Panc1 (cell line): ENCODE measurements at regions not wholly inside any gene's neighbourhood (a gene's known extent, or its start where the extent isn't known, plus 50 kb on each side); places are given as distances from the start of the nearest gene placed in this dataset.

ENCODE experiments used
- ATAC-seq: fragments of 200-7000 bp; cut with Tn5 transposase; 2 replicates; pipeline ENCODE4 v1.9.1; 2020; ENCODE audit warnings: mild to moderate bottlenecking, moderate library complexity
- BruUV-seq: library from RNA; stranded (reverse); fragments of 400-500 nt; replicated peaks from 2 replicates; lab custom pipeline; 2021; lab: Mats Ljungman, UMichigan
- CTCF ChIA-PET: fragments of 300-600 bp; sonication (Branson Sonifier 250); formaldehyde crosslinking; loops from one replicate; lab custom pipeline; 2022; ENCODE audit warnings: antibody characterized with exemption; lab: Charles Lee
- POLR2A ChIA-PET: fragments of 300-600 bp; sonication (Branson Sonifier 250); formaldehyde crosslinking; loops from one replicate; lab custom pipeline; 2022; ENCODE audit warnings: antibody characterized with exemption; lab: Charles Lee
- DNase-seq: peaks from one replicate; pipeline ENCODE4 v3.0.0-alpha.2; 2010; ENCODE audit warnings: low read depth, low spot score
- H3K27ac ChIP-seq: 2 replicates; pipeline ENCODE4 v1.5.1; 2011; ENCODE audit warnings: mild to moderate bottlenecking, low read length, inconsistent platforms
- H3K27me3 ChIP-seq: fragments of 200-500 bp; sonication (Bioruptor generic); 2 replicates; pipeline ENCODE4 v1.6.0; 2014; ENCODE audit warnings: low read length, inconsistent platforms; ENCODE audit not compliant: control insufficient read depth, insufficient read depth
- H3K36me3 ChIP-seq: fragments of 200-500 bp; sonication (Bioruptor generic); 2 replicates; pipeline ENCODE4 v1.5.1; 2014; ENCODE audit warnings: inconsistent platforms, mild to moderate bottlenecking, low read length, moderate library complexity; ENCODE audit not compliant: control insufficient read depth, insufficient read depth
- H3K4me1 ChIP-seq: 2 replicates; pipeline ENCODE4 v1.5.1; 2011; ENCODE audit warnings: inconsistent platforms, mild to moderate bottlenecking, low read length, moderate library complexity; ENCODE audit not compliant: control insufficient read depth, insufficient read depth
- H3K4me3 ChIP-seq, 2 experiments: 2 replicates each; pipeline ENCODE4 v1.5.1; 2011 to 2012; ENCODE audit warnings: low read depth in 2 of 2, low read length in 2 of 2, mild to moderate bottlenecking in 2 of 2, inconsistent platforms in 1 of 2, moderate library complexity in 1 of 2
- H3K9me3 ChIP-seq: fragments of 200-500 bp; sonication (Bioruptor generic); 2 replicates; pipeline ENCODE4 v1.5.1; 2014; ENCODE audit warnings: low read depth, mild to moderate bottlenecking, inconsistent platforms, low read length, moderate library complexity; ENCODE audit not compliant: control insufficient read depth, insufficient read depth
- CTCF ChIP-seq: fragments of 450-650 bp; IDR thresholded peaks from 2 replicates; pipeline ENCODE4 v1.5.1; 2017; ENCODE audit warnings: mild to moderate bottlenecking
- POLR2AphosphoS5 ChIP-seq: IDR thresholded peaks from 2 replicates; pipeline ENCODE4 v1.6.1; 2012; ENCODE audit warnings: mild to moderate bottlenecking, low read depth, low read length, moderate library complexity
- REST ChIP-seq, 2 experiments: IDR thresholded peaks; 2 replicates each; pipeline ENCODE4 v1.6.1; 2011 to 2012; ENCODE audit warnings: low read depth in 2 of 2, control low read depth in 1 of 2, low read length in 1 of 2, mild to moderate bottlenecking in 1 of 2, moderate library complexity in 1 of 2; ENCODE audit not compliant: insufficient read depth in 1 of 2
- SIN3A ChIP-seq: IDR thresholded peaks from 2 replicates; pipeline ENCODE4 v1.6.1; 2012; ENCODE audit warnings: low read depth, mild to moderate bottlenecking, low read length, moderate library complexity, borderline replicate concordance; ENCODE audit not compliant: insufficient read depth
- TCF7L2 ChIP-seq: IDR thresholded peaks from 2 replicates; pipeline ENCODE4 v1.6.1; 2011; ENCODE audit warnings: mild to moderate bottlenecking, low read depth, low read length, inconsistent platforms
- in situ Hi-C: cut with HindIII; loops from 2 replicates; pipeline ENCODE4 v1.10.0; 2016; ENCODE audit warnings: low sequenced_read_pairs, low pct_unique_long_range_greater_than_20kb
- intact Hi-C: fragments of 100-400 bp; cut with micrococcal nuclease; formaldehyde crosslinking; loops from one replicate; pipeline ENCODE4 v1.10.0; 2022; ENCODE audit not compliant: unreplicated experiment

GRCh38 chr12:98256830-98257229, 258.6 kb upstream of the TMPO start:
- ATAC-seq (no peak), DNase-seq (no peak)
- CTCF ChIA-PET: no interaction called here
- Histone ChIP-seq H3K9me3 (no peaks in the 10 kb centered on the region), H3K4me1 (no peaks in the 10 kb centered on the region), H3K4me3 (no peak overlapping the region), H3K27me3 (no peaks in the 10 kb centered on the region), H3K36me3 (no peaks in the 10 kb centered on the region), H3K27ac (no peak overlapping the region)
- in situ Hi-C loops: no loop called here
- intact Hi-C loops: no loop called here
- no TSS peak for BruUV-seq
- TF ChIP-seq CTCF (no peak), POLR2AphosphoS5 (no peak), REST (IDR thresholded peaks at IDR 0.05; ENCODE audit: insufficient read depth in 1 of 2, low read depth in 2 of 2, low read length in 1 of 2) (no peak), TCF7L2 (no peak), SIN3A (no peak)
- POLR2A ChIA-PET: no interaction called here

GRCh38 chr12:98259693-98260092, 255.7 kb upstream of the TMPO start:
- H3K9me3 ChIP-seq: no peaks in the 10 kb centered on the region
- in situ Hi-C loops: no loop called here
- no peaks in the 10 kb centered on the region for H3K27me3 ChIP-seq
- no peaks in the 10 kb centered on the region for H3K36me3 ChIP-seq
- H3K4me1 ChIP-seq: no peaks in the 10 kb centered on the region
- no peak for ATAC-seq
- ChIA-PET POLR2A (no interaction called here), CTCF (no interaction called here)
- TF ChIP-seq TCF7L2: no peak
- no peak for TF ChIP-seq REST (IDR thresholded peaks at IDR 0.05; ENCODE audit: insufficient read depth in 1 of 2, low read depth in 2 of 2, low read length in 1 of 2)
- TF ChIP-seq POLR2AphosphoS5: no peak
- TF ChIP-seq CTCF: no peak
- TF ChIP-seq SIN3A: no peak
- no peak overlapping the region for H3K4me3 ChIP-seq
- intact Hi-C loops: no loop called here
- DNase-seq: no peak
- H3K27ac ChIP-seq: no peak overlapping the region
- BruUV-seq: no TSS peak
